KMS-11 (cell line): ENCODE measurements at regions not wholly inside any gene's neighbourhood (a gene's known extent, or its start where the extent isn't known, plus 50 kb on each side); places are given as distances from the start of the nearest gene placed in this dataset.

Experiments
- H2AFZ ChIP-seq: fragments of 200-600 bp; sonication (generic); 2 replicates; pipeline ENCODE4 v1.6.1; 2016; ENCODE audit warnings: antibody characterized with exemption, mixed run types, low read depth
- H3K27ac ChIP-seq: fragments of 200-600 bp; sonication (generic); 2 replicates; pipeline ENCODE4 v1.6.1; 2016; ENCODE audit warnings: mild to moderate bottlenecking, mixed run types
- H3K27me3 ChIP-seq: fragments of 200-600 bp; sonication (generic); 2 replicates; pipeline ENCODE4 v1.6.1; 2017; ENCODE audit warnings: mild to moderate bottlenecking, low read depth, mixed run types, moderate library complexity; ENCODE audit not compliant: insufficient read depth
- H3K36me3 ChIP-seq: fragments of 200-600 bp; sonication (generic); 2 replicates; pipeline ENCODE4 v1.6.1; 2017; ENCODE audit warnings: mild to moderate bottlenecking, mixed run types; ENCODE audit not compliant: insufficient read depth
- H3K4me1 ChIP-seq: fragments of 200-600 bp; sonication (generic); 2 replicates; pipeline ENCODE4 v1.6.1; 2016; ENCODE audit warnings: mild to moderate bottlenecking, low read depth, mixed run types; ENCODE audit not compliant: poor library complexity, severe bottlenecking
- H3K4me2 ChIP-seq: fragments of 200-600 bp; sonication (generic); 2 replicates; pipeline ENCODE4 v1.7.0; 2016; ENCODE audit warnings: mild to moderate bottlenecking, mixed run types
- H3K4me3 ChIP-seq: fragments of 200-600 bp; sonication (generic); IDR thresholded peaks from 2 replicates; pipeline ENCODE4 v1.6.1; 2017; ENCODE audit warnings: low read depth, low read length, mixed read lengths; ENCODE audit not compliant: insufficient read depth
- H3K79me2 ChIP-seq: fragments of 200-600 bp; sonication (generic); 2 replicates; pipeline ENCODE4 v1.6.1; 2016; ENCODE audit warnings: low read depth, mixed run types; ENCODE audit not compliant: insufficient read depth
- H3K9ac ChIP-seq: fragments of 200-600 bp; sonication (generic); 2 replicates; pipeline ENCODE4 v1.6.1; 2016; ENCODE audit warnings: mild to moderate bottlenecking, mixed run types
- H4K20me1 ChIP-seq: fragments of 200-600 bp; sonication (generic); 2 replicates; pipeline ENCODE4 v1.6.1; 2016; ENCODE audit warnings: mild to moderate bottlenecking, mixed run types; ENCODE audit not compliant: insufficient read depth
- TF ChIP-seq, protein P1 (sequence below): fragments of 200-600 bp; sonication (generic); conservative IDR thresholded peaks from 2 replicates; pipeline ENCODE4 v1.6.1; 2017; ENCODE audit warnings: low read depth, mild to moderate bottlenecking, antibody characterized with exemption, low read length, moderate library complexity, mixed read lengths

DNA sequence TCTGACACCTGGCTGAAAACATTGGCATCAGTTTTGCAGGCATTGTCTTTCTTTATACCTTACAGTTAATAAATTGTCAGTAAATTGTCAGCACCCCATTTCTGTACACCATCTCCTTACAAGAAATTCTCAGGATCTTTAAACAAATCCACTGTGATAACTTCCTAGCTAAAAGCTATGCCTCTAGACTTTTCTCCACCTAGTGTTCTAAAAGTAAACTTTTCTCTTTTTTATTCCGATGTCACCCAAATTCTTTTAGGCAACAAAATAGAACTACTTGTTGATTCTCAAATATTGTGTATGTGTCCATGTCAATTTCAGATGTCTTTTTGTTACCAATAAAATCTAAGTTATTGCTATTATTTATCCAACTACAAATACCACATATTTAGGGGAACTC lies 617.4 kb upstream of the NRXN1 start:
- H3K4me3 ChIP-seq, result no peak overlapping the region
- no peak overlapping the region for H3K4me2 ChIP-seq
- H3K27me3 ChIP-seq, result no peaks in the 10 kb centered on the region
- H3K79me2 ChIP-seq, result no peaks in the 10 kb centered on the region
- H3K4me1 ChIP-seq, result peaks cover 10% of the 10 kb centered on the region
- H2AFZ ChIP-seq, result no peak overlapping the region
- no peaks in the 10 kb centered on the region for H4K20me1 ChIP-seq
- no peaks in the 10 kb centered on the region for H3K36me3 ChIP-seq
- TF ChIP-seq, protein P1, sequence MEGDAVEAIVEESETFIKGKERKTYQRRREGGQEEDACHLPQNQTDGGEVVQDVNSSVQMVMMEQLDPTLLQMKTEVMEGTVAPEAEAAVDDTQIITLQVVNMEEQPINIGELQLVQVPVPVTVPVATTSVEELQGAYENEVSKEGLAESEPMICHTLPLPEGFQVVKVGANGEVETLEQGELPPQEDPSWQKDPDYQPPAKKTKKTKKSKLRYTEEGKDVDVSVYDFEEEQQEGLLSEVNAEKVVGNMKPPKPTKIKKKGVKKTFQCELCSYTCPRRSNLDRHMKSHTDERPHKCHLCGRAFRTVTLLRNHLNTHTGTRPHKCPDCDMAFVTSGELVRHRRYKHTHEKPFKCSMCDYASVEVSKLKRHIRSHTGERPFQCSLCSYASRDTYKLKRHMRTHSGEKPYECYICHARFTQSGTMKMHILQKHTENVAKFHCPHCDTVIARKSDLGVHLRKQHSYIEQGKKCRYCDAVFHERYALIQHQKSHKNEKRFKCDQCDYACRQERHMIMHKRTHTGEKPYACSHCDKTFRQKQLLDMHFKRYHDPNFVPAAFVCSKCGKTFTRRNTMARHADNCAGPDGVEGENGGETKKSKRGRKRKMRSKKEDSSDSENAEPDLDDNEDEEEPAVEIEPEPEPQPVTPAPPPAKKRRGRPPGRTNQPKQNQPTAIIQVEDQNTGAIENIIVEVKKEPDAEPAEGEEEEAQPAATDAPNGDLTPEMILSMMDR, result no peak
- H3K9ac ChIP-seq, result no peak overlapping the region
- no peak overlapping the region for H3K27ac ChIP-seq

DNA sequence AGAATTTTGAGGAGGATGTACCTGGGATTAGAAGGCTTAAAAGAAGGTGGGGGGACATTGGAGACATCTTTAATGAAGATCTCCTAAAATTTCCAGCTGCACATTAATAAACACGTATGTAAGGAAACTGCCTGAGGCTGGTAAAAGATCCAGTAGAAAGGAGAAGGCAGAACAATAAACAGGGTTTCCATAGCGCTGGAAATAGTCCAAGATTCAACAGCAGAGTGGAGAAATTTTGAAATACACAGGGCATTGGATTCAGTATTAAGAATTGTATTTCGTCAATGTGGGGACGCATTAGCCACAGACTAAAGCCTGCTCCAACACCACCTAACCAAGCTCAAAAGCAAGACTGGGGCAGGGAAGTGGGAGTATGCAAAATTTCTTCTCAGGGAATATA lies 606.9 kb upstream of the NRXN1 start:
- H3K9ac ChIP-seq, result no peak overlapping the region
- no peak overlapping the region for H3K4me2 ChIP-seq
- H3K79me2 ChIP-seq, result no peaks in the 10 kb centered on the region
- no peak overlapping the region for H3K4me3 ChIP-seq
- H3K27me3 ChIP-seq, result no peaks in the 10 kb centered on the region
- TF ChIP-seq, protein P1, result no peak
- H2AFZ ChIP-seq, result no peak overlapping the region
- no peaks in the 10 kb centered on the region for H3K36me3 ChIP-seq
- H3K4me1 ChIP-seq, result no peaks in the 10 kb centered on the region
- no peaks in the 10 kb centered on the region for H4K20me1 ChIP-seq
- H3K27ac ChIP-seq, result no peak overlapping the region

DNA sequence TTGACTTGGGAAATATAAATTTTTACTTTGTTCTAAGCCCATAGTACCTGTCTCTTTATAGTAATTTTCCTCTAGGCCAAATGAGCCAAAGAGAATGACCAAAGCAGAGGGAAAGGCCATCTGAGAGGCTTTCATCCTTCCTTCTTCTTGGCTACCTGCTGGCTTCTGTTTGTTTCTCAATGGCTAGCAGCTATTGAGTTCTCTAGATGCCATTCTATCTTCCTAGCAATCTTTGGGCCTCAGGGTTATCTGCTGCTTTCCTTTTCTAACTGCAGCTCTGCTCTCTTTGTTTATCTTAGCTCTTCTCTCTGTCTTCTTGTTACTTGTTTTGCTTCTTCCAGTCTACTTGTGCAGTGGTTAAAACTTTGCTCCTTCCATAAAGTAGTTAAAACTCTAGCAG lies 601.1 kb upstream of the NRXN1 start:
- Histone ChIP-seq H3K4me2 (no peak overlapping the region), H4K20me1 (no peaks in the 10 kb centered on the region), H3K27ac (no peak overlapping the region), H3K27me3 (no peaks in the 10 kb centered on the region), H3K4me1 (no peaks in the 10 kb centered on the region), H2AFZ (no peak overlapping the region), H3K9ac (no peak overlapping the region), H3K4me3 (no peak overlapping the region), H3K36me3 (no peaks in the 10 kb centered on the region), H3K79me2 (no peaks in the 10 kb centered on the region)
- TF ChIP-seq, protein P1, result no peak

GRCh38 chr2:51629406-51629805 lies 597.5 kb upstream of the NRXN1 start:
- Histone ChIP-seq H3K9ac (no peak overlapping the region), H3K36me3 (no peaks in the 10 kb centered on the region)
- TF ChIP-seq, protein P1, result no peak

More at GRCh38 chr2:51629406-51629805, 597.5 kb upstream of the NRXN1 start:
- no peak overlapping the region for H3K27ac ChIP-seq
- no peak overlapping the region for H3K4me3 ChIP-seq
- no peaks in the 10 kb centered on the region for H3K4me1 ChIP-seq
- H3K79me2 ChIP-seq, result no peaks in the 10 kb centered on the region
- no peak overlapping the region for H2AFZ ChIP-seq
- no peaks in the 10 kb centered on the region for H4K20me1 ChIP-seq
- H3K27me3 ChIP-seq, result no peaks in the 10 kb centered on the region
- H3K4me2 ChIP-seq, result no peak overlapping the region
